ENCODE measurements at regions not wholly inside any gene's neighbourhood (a gene's known extent, or its start where the extent isn't known, plus 50 kb on each side); places are given as distances from the start of the nearest gene placed in this dataset.

DNA sequence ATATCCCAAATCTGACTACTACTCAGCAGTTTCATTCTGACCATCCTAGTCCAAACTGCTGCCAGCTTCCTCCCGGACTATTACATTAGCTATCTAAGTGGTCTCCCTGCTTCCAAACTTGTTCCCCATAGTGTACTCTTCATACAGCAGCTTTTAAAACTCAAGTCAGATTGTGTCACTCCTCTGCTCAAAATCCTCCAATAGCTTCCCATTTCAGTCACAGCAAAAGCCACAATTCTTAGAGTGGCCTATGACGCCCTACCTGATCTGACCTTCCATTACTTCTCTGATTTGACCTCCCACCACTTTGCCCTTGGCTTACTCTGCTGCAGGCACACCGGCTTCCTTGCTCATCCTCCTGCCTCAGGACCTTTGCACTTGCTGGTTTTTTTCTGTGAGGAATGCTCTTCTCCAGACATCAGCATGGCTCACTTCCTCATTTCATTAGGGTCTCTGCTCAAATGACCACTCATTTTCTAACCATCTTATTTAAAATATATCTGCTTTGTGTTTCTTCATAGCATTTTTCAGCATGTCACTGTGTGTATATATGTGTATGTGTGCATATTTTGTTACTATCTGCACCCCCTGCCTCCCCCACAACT, 111.1 kb upstream of the DTNBP1 start:
- H3K9ac ChIP-seq (ENCODE audit: control insufficient read depth, insufficient read depth, low read length) = no peak overlapping the region
- H2AFZ ChIP-seq (ENCODE audit: control insufficient read depth, low read depth, low read length) = no peak overlapping the region
- 80% methylated on average over 3 of the region's 3 CpGs for WGBS (ENCODE audit: insufficient coverage, insufficient replicate concordance, low lambda C conversion rate, missing lambda C conversion rate)
- no peaks in the 10 kb centered on the region for H3K36me3 ChIP-seq (ENCODE audit: control insufficient read depth in 2 of 2, insufficient read depth in 2 of 2, low read length in 1 of 2)
- H4K20me1 ChIP-seq (ENCODE audit: control insufficient read depth, insufficient read depth) = no peaks in the 10 kb centered on the region
- H3K27ac ChIP-seq (ENCODE audit: control insufficient read depth, insufficient read depth) = no peak overlapping the region
- H3K79me2 ChIP-seq (ENCODE audit: control insufficient read depth, insufficient read depth, low read length) = no peaks in the 10 kb centered on the region
- no peak for FAIRE-seq
- in situ Hi-C loops (cut with MboI) (no loop called here), intact Hi-C loops (cut with micrococcal nuclease; ENCODE audit: unreplicated experiment) (loop anchor here (10.0 kb wide), 1 partner anchor 191 kb away; no protein-coding TSS in a partner anchor)
- no TSS peak for BruUV-seq (replicated peaks)
- ChIA-PET CTCF (interaction anchor here (0.7 to 4.6 kb wide), 7 partner anchors 16 to 409 kb away, joined by 3 to 28 read pairs (median 3); no protein-coding TSS in a partner anchor), POLR2A (interaction anchor here (0.7 to 1.4 kb wide), 3 partner anchors 40 to 132 kb away, joined by 3 to 4 read pairs (median 3); no protein-coding TSS in a partner anchor), RAD21 (ENCODE audit: unreplicated experiment) (interaction anchor here (0.9 to 10.9 kb wide), 12 partner anchors 42 to 432 kb away, joined by 3 to 130 read pairs (median 4); partner anchors contain the start of gene MYLIP), SMC1A (ENCODE audit: uncharacterized antibody, unreplicated experiment) (interaction anchor here (0.7 to 10.2 kb wide), 22 partner anchors 9 to 409 kb away, joined by 3 to 198 read pairs (median 3); partner anchors contain the start of gene MYLIP)
- no peak for ATAC-seq
- H3K4me1 ChIP-seq (ENCODE audit: control insufficient read depth, insufficient read depth, low read length) = peaks cover 11% of the 10 kb centered on the region
- no peak for DNase-seq (ENCODE audit: low read depth, low spot score)
- no peaks in the 10 kb centered on the region for H3K9me3 ChIP-seq (replicated peaks; ENCODE audit: control insufficient read depth, insufficient read depth, low read length)
- H3K4me3 ChIP-seq = no peak overlapping the region
- no peak overlapping the region for H3K4me2 ChIP-seq (ENCODE audit: control insufficient read depth, insufficient read depth)
- TF ChIP-seq SMARCA5 (IDR thresholded peaks at IDR 0.05) (peak; percentile 93), DPF2 (IDR thresholded peaks at IDR 0.05) (0 out of 2 replicates have a peak, but pooled peaks have one; percentile 24), ZNF217 (IDR thresholded peaks at IDR 0.05) (peak; percentile 72; the same call in 1 of the 2 replicates), EED (IDR thresholded peaks at IDR 0.05; ENCODE audit: low read depth) (no peak), BHLHE40 (IDR thresholded peaks at IDR 0.05; ENCODE audit: borderline replicate concordance in 1 of 2, low read depth in 2 of 2, low read length in 1 of 2) (no peak), IKZF1 (conservative IDR thresholded peaks at IDR 0.05) (peak; percentile 47; the same call in 1 of the 2 replicates), NR2F1 (conservative IDR thresholded peaks at IDR 0.05) (peak; percentile 21; the same call in 1 of the 2 replicates), SPI1 (IDR thresholded peaks at IDR 0.05; ENCODE audit: borderline replicate concordance, insufficient read depth, low read depth, low read length) (peak; percentile 79; the same call in 1 of the 2 replicates), TBL1XR1 (IDR thresholded peaks at IDR 0.05; ENCODE audit: low read depth, low read length) (no peak)
- TF ChIP-seq, protein P1, sequence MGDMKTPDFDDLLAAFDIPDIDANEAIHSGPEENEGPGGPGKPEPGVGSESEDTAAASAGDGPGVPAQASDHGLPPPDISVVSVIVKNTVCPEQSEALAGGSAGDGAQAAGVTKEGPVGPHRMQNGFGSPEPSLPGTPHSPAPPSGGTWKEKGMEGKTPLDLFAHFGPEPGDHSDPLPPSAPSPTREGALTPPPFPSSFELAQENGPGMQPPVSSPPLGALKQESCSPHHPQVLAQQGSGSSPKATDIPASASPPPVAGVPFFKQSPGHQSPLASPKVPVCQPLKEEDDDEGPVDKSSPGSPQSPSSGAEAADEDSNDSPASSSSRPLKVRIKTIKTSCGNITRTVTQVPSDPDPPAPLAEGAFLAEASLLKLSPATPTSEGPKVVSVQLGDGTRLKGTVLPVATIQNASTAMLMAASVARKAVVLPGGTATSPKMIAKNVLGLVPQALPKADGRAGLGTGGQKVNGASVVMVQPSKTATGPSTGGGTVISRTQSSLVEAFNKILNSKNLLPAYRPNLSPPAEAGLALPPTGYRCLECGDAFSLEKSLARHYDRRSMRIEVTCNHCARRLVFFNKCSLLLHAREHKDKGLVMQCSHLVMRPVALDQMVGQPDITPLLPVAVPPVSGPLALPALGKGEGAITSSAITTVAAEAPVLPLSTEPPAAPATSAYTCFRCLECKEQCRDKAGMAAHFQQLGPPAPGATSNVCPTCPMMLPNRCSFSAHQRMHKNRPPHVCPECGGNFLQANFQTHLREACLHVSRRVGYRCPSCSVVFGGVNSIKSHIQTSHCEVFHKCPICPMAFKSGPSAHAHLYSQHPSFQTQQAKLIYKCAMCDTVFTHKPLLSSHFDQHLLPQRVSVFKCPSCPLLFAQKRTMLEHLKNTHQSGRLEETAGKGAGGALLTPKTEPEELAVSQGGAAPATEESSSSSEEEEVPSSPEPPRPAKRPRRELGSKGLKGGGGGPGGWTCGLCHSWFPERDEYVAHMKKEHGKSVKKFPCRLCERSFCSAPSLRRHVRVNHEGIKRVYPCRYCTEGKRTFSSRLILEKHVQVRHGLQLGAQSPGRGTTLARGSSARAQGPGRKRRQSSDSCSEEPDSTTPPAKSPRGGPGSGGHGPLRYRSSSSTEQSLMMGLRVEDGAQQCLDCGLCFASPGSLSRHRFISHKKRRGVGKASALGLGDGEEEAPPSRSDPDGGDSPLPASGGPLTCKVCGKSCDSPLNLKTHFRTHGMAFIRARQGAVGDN (IDR thresholded peaks at IDR 0.05) = 0 out of 2 replicates have a peak, but pooled peaks have one; percentile 28
- no peaks in the 10 kb centered on the region for H3K27me3 ChIP-seq (replicated peaks in 1 of 2; ENCODE audit: control insufficient read depth in 2 of 2, insufficient read depth in 2 of 2, low read length in 1 of 2)

Data from GM12878 (cell line).